BLaER1 (cell line): ENCODE measurements at regions not wholly inside any gene's neighbourhood (a gene's known extent, or its start where the extent isn't known, plus 50 kb on each side); places are given as distances from the start of the nearest gene placed in this dataset.

Experiments
- H3K27ac ChIP-seq: shearing (Covaris generic); formaldehyde crosslinking; 2 replicates; pipeline ENCODE4 v1.8.1; 2022
- H3K27me3 ChIP-seq: shearing (Covaris generic); formaldehyde crosslinking; 2 replicates; pipeline ENCODE4 v1.8.1; 2022
- H3K36me3 ChIP-seq: shearing (Covaris generic); formaldehyde crosslinking; 2 replicates; pipeline ENCODE4 v1.8.1; 2022
- H3K4me1 ChIP-seq: shearing (Covaris generic); formaldehyde crosslinking; 2 replicates; pipeline ENCODE4 v1.8.1; 2022
- H3K4me2 ChIP-seq: shearing (Covaris generic); formaldehyde crosslinking; 2 replicates; pipeline ENCODE4 v1.8.1; 2022
- H3K4me3 ChIP-seq: shearing (Covaris generic); formaldehyde crosslinking; 2 replicates; pipeline ENCODE4 v1.8.1; 2022
- H3K9ac ChIP-seq: shearing (Covaris generic); formaldehyde crosslinking; 2 replicates; pipeline ENCODE4 v1.8.1; 2022
- H3K9me3 ChIP-seq: shearing (Covaris generic); formaldehyde crosslinking; 2 replicates; pipeline ENCODE4 v1.8.1; 2022
- H4K20me1 ChIP-seq: shearing (Covaris generic); formaldehyde crosslinking; 2 replicates; pipeline ENCODE4 v1.8.1; 2022
- Cebpa-rat ChIP-seq: shearing (Covaris generic); IDR thresholded peaks from 2 replicates; pipeline ENCODE4 v1.8.1; 2022

DNA sequence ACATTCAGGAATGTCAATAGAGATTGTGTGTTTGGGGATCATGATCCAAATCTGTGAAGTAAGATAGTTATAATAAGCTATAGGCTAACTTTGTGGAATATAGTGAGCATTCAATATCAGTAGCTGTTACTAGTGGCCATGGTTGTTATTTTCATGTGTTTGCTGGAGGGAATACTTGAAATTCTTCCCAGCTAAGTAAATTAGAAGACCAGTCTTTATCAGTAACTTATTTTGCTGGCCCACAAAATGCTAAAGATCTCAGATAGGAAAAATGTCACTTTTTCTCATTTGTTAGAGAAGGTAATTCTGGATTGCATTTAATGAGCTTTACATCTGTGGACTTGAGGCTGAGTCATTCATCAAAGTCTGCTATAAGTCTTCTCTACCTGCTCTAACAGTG lies 156.1 kb upstream of the LRRC7 start:
- no peak overlapping the region for H3K9ac ChIP-seq
- no peaks in the 10 kb centered on the region for H3K4me1 ChIP-seq
- H3K9me3 ChIP-seq = no peaks in the 10 kb centered on the region
- no peak for TF ChIP-seq Cebpa-rat
- no peaks in the 10 kb centered on the region for H3K27me3 ChIP-seq
- no peak overlapping the region for H3K4me3 ChIP-seq
- H3K27ac ChIP-seq = no peak overlapping the region
- no peak overlapping the region for H3K4me2 ChIP-seq
- no peaks in the 10 kb centered on the region for H4K20me1 ChIP-seq
- H3K36me3 ChIP-seq = no peaks in the 10 kb centered on the region

DNA sequence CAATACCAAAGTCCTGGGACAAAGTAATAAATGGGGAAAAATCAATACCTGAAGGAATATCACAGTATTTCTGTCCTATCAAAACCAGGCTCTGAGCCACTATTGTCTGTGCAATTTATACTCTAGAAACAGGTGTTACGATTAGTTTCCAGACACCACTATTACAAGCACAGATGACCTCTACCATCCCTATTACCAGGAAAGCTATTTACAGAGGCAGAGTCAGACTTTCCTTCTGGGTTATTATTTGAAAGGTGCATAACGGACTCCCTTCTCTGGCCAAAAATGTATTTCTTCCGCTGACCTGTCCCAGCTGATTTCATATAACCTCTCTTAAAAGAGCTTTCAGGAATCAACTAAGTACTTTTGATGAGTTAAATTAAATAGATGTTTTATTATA lies 154.6 kb upstream of the LRRC7 start:
- H3K9ac ChIP-seq = no peak overlapping the region
- H3K4me2 ChIP-seq = no peak overlapping the region
- H3K4me1 ChIP-seq = no peaks in the 10 kb centered on the region
- H3K27ac ChIP-seq = no peak overlapping the region
- H3K36me3 ChIP-seq = no peaks in the 10 kb centered on the region
- no peaks in the 10 kb centered on the region for H3K27me3 ChIP-seq
- no peaks in the 10 kb centered on the region for H3K9me3 ChIP-seq
- no peak for TF ChIP-seq Cebpa-rat
- H4K20me1 ChIP-seq = no peaks in the 10 kb centered on the region
- no peak overlapping the region for H3K4me3 ChIP-seq

- Histone ChIP-seq H3K4me1 (no peaks in the 10 kb centered on the region), H3K27ac (no peak overlapping the region), H4K20me1 (no peaks in the 10 kb centered on the region), H3K36me3 (no peaks in the 10 kb centered on the region), H3K9ac (no peak overlapping the region), H3K4me3 (no peak overlapping the region), H3K9me3 (no peaks in the 10 kb centered on the region), H3K4me2 (no peak overlapping the region), H3K27me3 (no peaks in the 10 kb centered on the region)
- no peak for TF ChIP-seq Cebpa-rat
These were observed 153.1 kb upstream of the LRRC7 start for GRCh38 chr1:69414574-69414973.

DNA sequence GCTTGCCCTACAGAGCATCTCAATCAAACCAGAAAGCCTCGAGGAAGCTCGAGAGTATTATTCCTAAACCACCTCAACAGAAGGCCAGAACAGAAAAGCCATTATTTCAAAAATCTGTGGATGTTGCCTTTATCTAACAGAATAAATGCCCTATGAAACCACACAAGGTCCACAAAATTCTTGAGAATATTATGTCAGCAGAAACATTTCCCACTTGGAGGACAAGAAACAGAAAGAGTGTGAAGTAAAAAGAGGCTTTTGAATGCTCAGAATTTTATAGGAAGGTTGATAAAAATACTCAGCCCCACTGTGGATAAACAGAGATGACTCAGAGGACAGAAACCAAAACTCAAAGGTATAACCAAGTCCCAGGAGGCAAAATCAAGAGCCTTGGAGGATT lies 146.4 kb upstream of the LRRC7 start:
- no peak for TF ChIP-seq Cebpa-rat
- Histone ChIP-seq H3K9ac (no peak overlapping the region), H3K9me3 (no peaks in the 10 kb centered on the region), H3K4me3 (no peak overlapping the region), H3K4me2 (no peak overlapping the region), H3K27me3 (no peaks in the 10 kb centered on the region), H3K4me1 (no peaks in the 10 kb centered on the region), H3K36me3 (no peaks in the 10 kb centered on the region), H3K27ac (no peak overlapping the region), H4K20me1 (no peaks in the 10 kb centered on the region)

GRCh38 chr1:69425871-69426270 lies 141.9 kb upstream of the LRRC7 start:
- H3K27me3 ChIP-seq = no peaks in the 10 kb centered on the region
- H3K9me3 ChIP-seq = no peaks in the 10 kb centered on the region
- no peak overlapping the region for H3K9ac ChIP-seq
- TF ChIP-seq Cebpa-rat = no peak
- H3K36me3 ChIP-seq = no peaks in the 10 kb centered on the region
- H4K20me1 ChIP-seq = no peaks in the 10 kb centered on the region
- no peaks in the 10 kb centered on the region for H3K4me1 ChIP-seq
- no peak overlapping the region for H3K27ac ChIP-seq
- no peak overlapping the region for H3K4me3 ChIP-seq
- no peak overlapping the region for H3K4me2 ChIP-seq

- Histone ChIP-seq H3K36me3 (no peaks in the 10 kb centered on the region), H4K20me1 (no peaks in the 10 kb centered on the region), H3K9ac (no peak overlapping the region), H3K4me1 (no peaks in the 10 kb centered on the region), H3K27ac (no peak overlapping the region), H3K4me2 (no peak overlapping the region), H3K27me3 (no peaks in the 10 kb centered on the region), H3K9me3 (no peaks in the 10 kb centered on the region), H3K4me3 (no peak overlapping the region)
- no peak for TF ChIP-seq Cebpa-rat
These were observed 141.3 kb upstream of the LRRC7 start for GRCh38 chr1:69426401-69426800.

DNA sequence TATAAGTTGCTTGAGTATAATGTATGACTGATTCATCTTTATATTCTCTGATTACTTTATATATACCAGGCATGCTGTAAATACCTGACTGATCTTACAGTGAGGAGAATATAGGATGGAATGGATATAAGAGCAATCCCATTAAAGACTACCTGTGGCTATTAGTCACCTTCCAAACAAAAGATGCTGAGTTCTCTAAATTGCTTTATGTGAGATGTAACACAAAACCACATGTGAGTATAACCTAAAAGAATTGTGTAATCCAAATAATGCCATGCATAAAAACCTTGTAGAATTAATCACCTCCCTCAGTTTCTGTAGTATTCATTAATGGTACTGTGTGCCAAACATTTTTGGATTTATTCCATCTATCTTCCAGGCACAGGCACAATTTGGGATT lies 134.6 kb upstream of the LRRC7 start:
- no peak overlapping the region for H3K9ac ChIP-seq
- no peak overlapping the region for H3K4me3 ChIP-seq
- no peak for TF ChIP-seq Cebpa-rat
- H3K4me2 ChIP-seq = no peak overlapping the region
- H3K36me3 ChIP-seq = no peaks in the 10 kb centered on the region
- no peak overlapping the region for H3K27ac ChIP-seq
- no peaks in the 10 kb centered on the region for H3K27me3 ChIP-seq
- H3K4me1 ChIP-seq = no peaks in the 10 kb centered on the region
- H4K20me1 ChIP-seq = no peaks in the 10 kb centered on the region
- H3K9me3 ChIP-seq = no peaks in the 10 kb centered on the region

DNA sequence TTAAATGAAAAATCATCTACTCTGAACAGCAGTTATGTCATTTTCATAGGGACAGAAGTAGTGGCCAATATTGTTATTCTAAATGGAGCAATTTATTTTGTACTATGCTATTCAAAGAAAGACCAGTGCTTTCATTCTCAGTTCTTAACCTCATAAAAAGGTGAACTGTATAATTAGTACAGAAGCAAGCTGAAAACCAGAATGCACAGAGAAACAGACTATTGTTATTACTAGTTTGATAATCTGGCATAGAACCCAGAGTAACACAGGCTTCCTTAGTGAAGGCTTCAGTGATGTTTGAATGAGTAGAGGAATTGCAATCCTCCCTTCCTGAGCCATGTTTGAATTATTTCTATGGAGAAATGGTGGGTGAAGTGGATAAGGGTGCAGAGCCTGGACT lies 131.6 kb upstream of the LRRC7 start:
- Histone ChIP-seq H3K36me3 (no peaks in the 10 kb centered on the region), H4K20me1 (no peaks in the 10 kb centered on the region), H3K9ac (no peak overlapping the region), H3K27ac (no peak overlapping the region), H3K4me2 (no peak overlapping the region), H3K9me3 (no peaks in the 10 kb centered on the region), H3K4me3 (no peak overlapping the region), H3K4me1 (no peaks in the 10 kb centered on the region), H3K27me3 (no peaks in the 10 kb centered on the region)
- no peak for TF ChIP-seq Cebpa-rat

DNA sequence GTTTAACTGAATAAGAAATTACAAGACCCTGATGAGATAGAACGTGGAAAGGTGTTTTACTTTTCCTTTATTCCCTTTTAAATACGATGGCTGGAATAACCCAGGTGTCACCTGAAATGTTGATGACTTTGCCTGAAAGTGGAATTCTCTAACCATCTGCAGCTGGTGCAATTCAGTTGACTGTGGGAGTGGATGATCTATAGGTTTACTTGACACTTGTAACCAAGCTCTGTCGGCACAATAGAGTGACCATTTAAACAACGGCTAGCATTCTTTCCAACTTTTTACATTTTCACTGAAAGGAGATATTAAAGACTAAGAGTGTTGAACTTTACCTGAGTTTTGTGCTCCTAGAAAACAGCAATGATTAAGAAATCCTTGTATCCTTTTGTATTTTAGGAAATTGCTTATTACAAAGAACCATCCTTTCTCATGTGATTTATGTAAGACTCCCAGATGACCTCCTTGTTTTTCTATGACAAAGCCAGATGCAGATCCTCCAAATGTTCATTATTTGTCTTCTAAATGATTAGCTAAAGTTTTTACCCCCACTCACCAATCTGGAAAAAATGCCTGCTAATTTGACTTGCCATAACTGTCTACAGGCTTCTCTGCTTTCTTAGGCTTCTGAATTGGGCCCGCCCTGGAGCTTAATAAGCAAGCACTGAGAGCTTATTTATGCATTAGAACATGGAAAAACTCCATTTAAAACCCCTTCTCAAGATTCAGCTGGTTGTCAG lies 129.5 kb upstream of the LRRC7 start:
- Histone ChIP-seq H3K4me1 (no peaks in the 10 kb centered on the region), H3K9ac (no peak overlapping the region), H3K27ac (no peak overlapping the region), H4K20me1 (no peaks in the 10 kb centered on the region), H3K27me3 (no peaks in the 10 kb centered on the region), H3K4me3 (no peak overlapping the region), H3K4me2 (no peak overlapping the region), H3K9me3 (no peaks in the 10 kb centered on the region), H3K36me3 (no peaks in the 10 kb centered on the region)
- TF ChIP-seq Cebpa-rat = no peak

DNA sequence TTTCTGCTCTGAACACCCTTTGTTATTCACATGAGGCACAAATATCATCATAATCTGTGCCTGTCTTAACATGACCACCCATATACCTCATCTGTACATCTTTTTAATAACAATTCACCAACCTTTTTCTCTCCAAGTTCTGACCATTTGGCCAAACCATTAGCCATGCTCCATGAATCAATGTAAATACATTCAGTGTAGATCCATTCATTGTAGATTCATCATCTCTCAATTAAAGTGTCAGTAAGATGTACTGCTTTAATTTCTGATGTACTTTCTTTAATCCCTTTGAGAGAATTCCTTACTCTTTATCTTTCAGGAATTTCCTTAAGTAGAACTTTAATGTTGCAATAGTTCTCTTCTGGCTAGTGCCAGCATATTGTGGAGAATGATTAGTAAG lies 126.2 kb upstream of the LRRC7 start:
- Histone ChIP-seq H4K20me1 (no peaks in the 10 kb centered on the region), H3K4me1 (no peaks in the 10 kb centered on the region), H3K9ac (no peak overlapping the region), H3K4me2 (no peak overlapping the region), H3K27me3 (no peaks in the 10 kb centered on the region), H3K36me3 (no peaks in the 10 kb centered on the region), H3K4me3 (no peak overlapping the region), H3K27ac (no peak overlapping the region), H3K9me3 (no peaks in the 10 kb centered on the region)
- TF ChIP-seq Cebpa-rat = no peak

DNA sequence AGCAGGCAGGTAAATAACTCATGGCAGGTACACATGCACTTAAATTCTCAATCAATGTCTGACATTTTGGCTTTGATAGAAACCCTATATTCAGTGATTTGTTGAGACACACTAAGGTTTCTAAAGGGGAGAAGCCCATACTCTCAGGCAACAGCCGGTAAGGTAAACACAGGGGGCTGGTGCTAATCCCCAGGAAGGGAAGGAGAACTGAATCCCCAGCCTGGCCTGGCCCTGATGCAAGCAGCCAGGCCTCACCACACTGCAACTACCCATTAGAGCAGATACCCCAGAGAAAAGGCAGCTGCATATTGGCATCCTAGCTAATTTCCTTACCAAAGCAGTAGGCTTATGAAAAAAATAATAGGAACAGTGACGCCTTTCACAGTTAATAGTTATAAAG lies 116.5 kb upstream of the LRRC7 start:
- no peak overlapping the region for H3K4me3 ChIP-seq
- no peaks in the 10 kb centered on the region for H3K4me1 ChIP-seq
- H3K4me2 ChIP-seq = no peak overlapping the region
- H3K9ac ChIP-seq = no peak overlapping the region
- H3K27ac ChIP-seq = no peak overlapping the region
- TF ChIP-seq Cebpa-rat = no peak
- H3K9me3 ChIP-seq = no peaks in the 10 kb centered on the region
- H4K20me1 ChIP-seq = no peaks in the 10 kb centered on the region
- no peaks in the 10 kb centered on the region for H3K27me3 ChIP-seq
- H3K36me3 ChIP-seq = no peaks in the 10 kb centered on the region
